Urothelium cell line (cell line): ENCODE measurements at regions not wholly inside any gene's neighbourhood (a gene's known extent, or its start where the extent isn't known, plus 50 kb on each side); places are given as distances from the start of the nearest gene placed in this dataset.

Source experiments
- DNase-seq: peaks from one replicate; pipeline ENCODE4 v3.0.0; 2011; ENCODE audit warnings: low spot score, mixed read lengths
- FAIRE-seq: peaks from 2 replicates; lab custom pipeline; 2011; peaks lifted over from hg19 to GRCh38; lab: Jason Lieb, UNC

DNA sequence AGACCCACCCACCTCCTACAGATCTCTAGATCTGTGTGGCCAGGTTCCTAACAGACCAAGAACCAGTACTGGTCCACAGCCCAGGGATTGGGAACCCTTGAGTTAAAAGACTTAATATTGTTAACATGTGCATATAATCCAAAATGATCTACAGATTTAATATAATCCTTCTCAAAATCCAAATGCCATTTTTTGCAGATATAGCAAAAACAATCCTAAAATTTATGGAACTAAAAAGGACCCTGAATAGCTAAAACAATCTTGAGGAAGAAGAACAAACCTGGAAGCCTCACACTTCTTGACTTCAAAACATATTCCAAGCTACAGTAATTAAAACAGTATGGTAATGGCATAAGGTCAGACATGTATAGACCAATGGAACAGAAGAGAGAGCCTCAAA lies 206.9 kb upstream of the SIX2 start:
- no peak for DNase-seq
- FAIRE-seq: no peak

DNA sequence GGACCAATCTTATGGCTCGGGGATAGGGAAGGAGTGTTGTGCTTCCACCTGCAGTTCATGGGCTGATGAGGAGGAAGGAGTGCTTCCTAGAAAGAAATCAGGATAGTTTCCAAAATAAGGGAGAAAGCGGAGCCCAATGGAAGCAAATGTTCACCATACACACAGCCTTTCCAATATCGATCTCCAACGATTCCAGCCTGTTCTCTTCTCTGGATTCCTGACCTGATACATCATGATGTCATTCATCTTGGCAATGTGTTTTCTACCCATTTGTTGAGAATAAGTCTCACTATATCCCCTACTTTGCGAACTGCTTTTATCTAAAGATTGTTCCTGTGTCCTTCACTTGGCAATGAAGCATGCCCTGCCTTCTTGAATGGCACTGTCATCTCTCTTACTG lies 205.3 kb upstream of the SIX2 start:
- DNase-seq (no peak), FAIRE-seq (no peak)

DNA sequence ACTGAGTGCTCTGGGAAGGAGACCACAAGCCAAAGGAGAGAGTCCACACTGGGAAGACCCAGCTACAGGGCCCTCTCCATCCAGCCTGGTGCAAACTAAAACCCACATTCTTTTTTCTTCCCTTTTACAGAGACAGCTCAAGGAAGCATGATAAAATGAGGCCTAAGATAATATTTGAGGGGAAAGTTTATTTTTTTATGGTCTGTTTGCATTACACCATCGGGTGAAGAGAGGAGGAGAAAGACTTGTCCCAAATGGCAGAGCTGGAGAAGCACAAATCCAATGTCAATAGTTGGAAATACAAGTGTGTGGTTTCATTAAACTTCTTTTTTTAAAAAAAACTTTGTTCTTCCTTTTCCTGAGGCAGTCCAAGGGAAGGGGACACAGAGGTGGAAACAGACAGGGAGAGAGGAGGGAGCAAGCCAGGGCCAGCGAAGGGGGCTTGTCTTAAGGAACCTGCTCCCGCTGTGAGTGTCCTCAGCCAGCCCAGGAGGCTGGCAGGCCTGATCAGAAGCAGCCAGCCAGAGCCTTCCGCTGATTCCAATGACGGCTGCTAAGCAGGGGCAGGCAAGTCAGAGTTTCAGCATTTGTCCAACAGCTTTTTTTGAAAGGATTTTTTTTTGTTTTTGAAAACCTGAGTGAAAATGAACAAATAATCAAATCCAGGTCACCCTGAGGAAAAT lies 203.8 kb upstream of the SIX2 start:
- FAIRE-seq (no peak), DNase-seq (no peak)

DNA sequence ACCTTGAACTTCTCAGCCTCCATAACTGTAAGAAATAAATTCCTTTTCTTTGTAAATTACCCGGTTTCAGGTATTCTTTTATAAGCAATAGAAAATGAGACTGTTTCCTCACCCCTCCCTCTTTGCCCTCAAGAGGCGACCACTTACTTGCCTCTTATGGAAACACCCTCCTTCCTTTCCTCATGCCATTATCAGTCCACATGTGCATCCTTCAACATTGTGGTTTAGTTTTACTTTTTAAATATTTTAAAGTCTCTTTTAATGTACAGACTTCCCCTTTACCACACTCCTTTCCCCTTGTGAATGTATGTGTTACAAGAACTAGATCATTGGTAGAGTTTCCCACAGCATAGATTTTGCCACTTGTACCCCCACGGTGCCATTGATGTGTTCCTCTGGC lies 202.4 kb upstream of the SIX2 start:
- DNase-seq (no peak), FAIRE-seq (no peak)

DNA sequence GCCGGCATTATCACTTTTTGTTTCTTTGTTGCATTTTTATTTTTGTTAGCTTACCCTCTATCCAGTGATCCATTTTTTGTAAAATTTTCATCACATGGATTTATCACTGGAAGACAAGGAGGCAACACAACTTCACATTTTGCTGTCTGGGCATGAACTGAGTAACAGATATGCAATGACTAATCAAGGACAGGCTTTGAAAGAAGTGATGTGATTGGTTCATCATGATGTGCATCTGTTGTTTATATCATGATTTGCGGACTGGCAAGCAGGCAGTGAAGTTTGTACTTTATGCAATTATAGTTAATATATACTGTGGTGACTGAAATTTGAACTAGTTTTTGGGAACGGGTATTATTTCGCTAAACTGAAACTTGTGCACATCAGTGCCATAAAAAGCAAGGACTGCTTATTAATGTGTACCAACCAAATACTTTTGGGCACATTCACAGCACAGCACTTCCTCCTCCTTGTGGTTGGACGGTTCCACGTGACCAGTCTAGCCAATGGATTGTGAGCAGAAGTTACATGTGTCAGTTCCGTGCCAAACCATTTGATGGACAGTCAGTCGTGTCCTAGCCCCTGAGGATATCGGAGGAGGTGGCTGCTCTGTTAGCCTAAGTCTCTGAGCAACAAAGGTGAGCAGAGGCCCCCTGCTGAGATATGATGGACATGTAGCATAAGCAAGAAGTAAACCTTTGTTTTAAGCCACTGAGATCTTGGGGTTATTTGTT lies 201.4 kb upstream of the SIX2 start:
- DNase-seq: no peak
- peak; percentile 72 for FAIRE-seq

DNA sequence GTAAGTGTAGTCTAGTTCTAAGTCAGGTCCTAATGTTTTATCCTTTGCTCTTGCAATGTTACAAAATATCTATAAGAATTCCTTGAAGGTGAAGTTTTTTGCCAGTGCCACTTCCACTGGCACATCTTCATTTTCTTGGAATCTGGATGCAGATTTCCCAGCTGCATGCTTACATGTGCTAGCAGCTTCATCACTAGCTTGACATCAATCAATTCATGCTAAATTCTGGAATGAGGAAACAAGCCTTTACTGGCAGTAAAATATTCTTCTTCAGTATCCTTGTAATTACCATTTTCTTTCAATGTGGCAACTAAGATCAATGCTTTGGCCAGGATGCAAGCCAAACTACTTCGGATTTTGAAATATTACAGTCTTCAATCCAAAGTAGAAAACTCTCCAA lies 200.6 kb upstream of the SIX2 start:
- no peak for DNase-seq
- no peak for FAIRE-seq

DNA sequence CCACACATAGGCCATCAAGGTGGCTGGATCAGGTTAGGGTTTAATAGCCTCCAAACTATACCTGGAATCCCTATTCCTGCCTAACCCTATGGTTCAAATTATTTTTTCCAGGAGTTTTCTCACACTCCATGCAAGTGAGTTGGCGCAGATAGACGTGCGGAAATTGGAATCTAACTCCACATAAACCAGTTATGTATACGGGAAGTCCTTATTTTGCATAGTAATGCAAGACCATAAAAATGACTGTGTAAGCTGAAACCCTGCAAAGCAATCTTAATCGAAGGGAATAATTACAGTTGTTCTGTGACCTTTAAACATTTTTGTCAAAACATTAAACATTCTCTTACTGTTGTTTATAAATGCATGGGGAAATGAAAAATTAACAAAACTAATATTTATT lies 200.1 kb upstream of the SIX2 start:
- no peak for DNase-seq
- no peak for FAIRE-seq

DNA sequence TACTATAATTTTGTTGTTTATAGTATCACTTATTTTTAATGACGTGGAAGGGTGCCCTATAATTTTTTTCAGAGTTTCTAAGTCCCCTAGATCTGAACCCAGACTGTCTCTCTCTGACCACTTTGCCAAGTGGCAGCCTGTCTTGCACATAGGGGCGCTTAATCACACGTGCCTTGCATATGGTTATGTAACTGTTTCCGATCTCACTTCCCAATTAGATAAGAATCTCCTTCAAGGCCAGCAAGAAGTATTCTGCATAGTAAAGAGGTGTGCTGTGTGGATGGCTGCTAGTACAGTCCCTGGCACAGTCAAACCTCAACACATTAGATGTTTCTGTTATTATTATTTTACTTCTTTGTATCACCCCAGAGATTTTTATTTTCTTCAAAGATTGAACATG lies 197.8 kb upstream of the SIX2 start:
- FAIRE-seq (no peak), DNase-seq (no peak)

DNA sequence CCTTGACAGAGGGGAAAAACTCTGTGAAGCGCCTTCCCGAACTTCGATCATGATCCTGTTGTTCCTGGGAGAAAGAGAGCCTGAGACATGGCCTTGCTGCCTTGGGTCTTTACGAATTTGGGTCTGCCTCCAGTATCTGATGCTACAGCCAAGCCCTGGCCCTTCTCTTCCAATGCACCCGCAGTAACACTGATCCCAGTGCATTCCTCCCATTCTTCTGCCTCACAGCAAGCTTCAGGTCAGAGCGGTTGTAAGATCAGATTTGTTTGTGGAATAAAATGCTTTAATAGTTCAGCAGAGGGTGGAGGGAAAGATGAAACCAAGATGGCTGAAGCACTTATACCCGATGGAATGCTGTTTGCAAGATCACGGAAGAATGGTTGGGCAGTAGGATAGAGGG lies 196.7 kb upstream of the SIX2 start:
- FAIRE-seq (no peak), DNase-seq (no peak)

DNA sequence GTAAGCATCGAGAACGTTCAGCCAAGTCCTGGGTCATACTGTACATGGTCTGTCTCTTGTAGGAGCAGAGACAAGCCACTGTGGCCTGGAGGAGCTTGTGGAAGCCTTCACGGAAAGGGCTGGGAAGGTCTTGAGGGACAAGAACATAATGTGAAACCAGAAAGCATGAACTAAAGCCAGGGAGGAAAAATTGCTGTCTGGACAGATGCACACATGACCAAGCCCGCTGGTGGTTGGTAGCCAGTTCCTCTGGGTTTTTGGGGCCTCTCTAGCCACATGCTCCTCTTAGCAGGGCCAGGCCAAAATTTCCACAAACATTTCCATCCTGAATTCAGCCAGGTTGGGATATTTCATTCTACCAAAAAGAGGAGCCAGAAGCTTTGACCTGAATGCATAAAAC lies 196.2 kb upstream of the SIX2 start:
- no peak for FAIRE-seq
- no peak for DNase-seq

DNA sequence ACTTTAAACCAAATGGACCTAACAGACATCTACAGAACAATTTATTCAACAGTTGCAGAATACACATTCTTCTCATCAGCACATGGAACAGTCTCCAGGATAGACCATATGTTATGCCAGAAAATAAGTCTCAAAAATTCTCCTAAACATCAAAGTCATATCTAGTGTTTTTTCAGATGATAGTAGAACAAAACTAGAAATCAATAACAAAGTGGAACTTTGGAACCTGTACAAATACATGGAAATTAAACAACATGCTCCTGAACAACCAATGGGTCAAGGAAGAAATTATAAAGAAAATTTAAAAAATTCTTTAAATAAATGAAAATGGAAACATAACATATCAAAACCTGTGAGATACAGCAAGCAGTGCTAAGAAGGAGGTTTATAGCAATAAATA lies 194.1 kb upstream of the SIX2 start:
- FAIRE-seq: no peak

DNA sequence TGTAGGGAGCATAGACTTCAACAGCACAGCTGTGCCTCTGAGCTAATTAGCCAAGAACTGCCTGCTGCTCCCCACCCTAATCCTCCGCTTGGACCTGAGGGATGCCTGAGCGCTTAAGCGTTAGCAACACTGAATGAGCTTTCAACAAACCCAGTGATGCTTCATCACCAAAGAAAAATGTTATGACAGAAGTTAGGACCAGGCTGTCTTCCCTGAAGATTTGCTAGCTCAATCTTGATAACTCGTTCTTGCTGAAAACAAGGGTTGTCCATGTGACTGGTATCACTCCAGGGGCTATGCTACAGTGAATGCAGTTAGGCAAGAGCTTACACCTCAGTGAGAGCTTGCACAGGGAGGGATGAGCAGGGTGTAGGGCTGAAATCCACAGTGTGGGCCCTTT lies 190.7 kb upstream of the SIX2 start:
- DNase-seq (no peak), FAIRE-seq (no peak)

More for the DNA sequence above, 194.1 kb upstream of the SIX2 start:
- no peak for DNase-seq

DNA sequence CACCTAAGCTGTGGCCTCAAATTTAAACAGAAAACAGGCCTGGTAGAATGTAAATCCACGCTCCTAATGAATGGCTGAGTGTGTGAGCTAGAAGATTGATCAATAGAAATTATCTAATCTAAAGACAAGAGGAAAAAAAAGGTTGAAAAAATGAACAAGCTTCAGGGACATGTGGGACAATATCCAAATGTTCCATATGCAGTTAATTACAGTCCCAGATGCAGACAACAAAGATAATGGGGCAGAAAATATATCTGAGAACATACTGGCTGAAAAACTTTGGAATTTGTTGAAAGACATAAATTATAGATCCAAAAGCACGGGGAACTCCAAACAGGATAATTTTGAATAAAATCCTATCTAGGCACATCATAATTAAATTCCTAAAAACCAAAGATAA lies 186.7 kb upstream of the SIX2 start:
- FAIRE-seq: no peak
- no peak for DNase-seq

DNA sequence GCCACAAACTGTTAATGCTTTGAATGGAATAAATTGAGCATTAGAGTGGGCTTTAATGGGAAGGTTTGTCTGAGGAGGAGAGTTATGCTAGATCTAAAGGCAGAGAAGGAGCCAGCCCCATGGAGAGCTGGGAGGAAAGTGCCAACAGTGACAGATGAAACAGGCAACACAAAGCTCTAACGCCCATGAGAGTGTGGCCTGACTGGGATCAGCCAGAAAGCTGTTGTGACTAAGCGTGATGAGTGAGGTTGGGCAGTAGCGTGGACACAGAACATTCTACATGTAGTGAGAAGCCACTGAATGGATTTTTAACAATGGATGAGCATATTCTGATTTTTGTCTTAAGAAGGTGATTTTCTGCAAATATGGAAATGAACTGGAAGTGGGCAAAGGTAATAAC lies 185.3 kb upstream of the SIX2 start:
- no peak for FAIRE-seq

DNA sequence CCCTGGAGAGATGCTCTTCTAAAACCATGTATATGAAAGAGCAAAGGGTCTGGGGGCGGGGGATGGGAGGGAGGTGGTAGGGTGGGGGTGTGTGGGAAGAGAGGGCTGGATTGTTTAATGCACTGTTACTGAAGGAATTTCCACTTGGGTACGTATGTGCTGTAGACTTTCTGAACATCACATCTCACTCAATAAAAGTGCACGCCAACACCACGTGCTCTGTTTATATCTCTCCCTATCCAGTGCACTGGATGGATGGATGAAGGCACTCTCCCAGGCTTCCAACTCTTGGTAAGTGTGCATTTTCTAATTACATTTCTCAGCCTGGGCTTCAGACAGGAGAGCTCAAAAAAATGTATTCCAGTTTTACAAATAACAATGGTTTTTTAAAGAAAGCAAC lies 184.3 kb upstream of the SIX2 start:
- no peak for DNase-seq
- no peak for FAIRE-seq

More for the DNA sequence above, 185.3 kb upstream of the SIX2 start:
- no peak for DNase-seq

DNA sequence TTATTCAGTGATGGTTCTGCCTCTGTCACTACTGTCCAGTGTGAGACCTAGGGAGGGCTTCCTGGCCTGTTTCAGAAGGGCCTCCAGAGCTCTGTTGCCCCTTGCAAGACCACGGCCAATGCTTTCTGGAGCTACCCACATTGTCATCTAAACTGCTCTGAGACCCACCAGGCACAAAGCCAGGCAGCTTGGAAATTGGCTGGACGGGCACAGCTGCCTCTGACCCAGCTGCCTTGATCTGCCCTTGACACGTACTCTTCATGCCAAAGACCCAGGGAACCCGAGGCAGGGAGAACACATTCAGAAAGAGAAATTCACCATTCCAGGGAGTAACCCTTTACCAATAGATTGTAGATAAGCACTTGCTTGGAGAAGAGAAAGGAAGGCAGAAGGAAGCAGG lies 183.7 kb upstream of the SIX2 start:
- DNase-seq (no peak), FAIRE-seq (no peak)

DNA sequence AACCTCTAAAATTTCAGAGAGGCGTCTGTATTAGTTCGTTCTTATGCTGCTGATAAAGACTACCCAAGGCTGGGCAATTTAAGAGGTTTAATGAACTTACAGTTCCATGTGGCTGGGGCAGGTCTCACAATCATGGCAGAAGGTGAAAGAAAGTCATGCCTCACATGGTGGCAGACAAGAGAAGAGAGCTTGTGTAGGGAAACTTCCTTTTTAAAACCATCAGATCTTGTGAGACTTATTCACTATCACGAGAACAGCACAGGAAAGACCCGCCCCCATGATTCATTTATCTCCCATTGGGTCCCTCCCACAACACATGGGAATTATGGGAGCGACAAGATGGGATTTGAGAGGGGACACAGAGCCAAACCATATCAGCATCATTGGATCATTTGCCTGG lies 183.2 kb upstream of the SIX2 start:
- no peak for DNase-seq
- FAIRE-seq: no peak

DNA sequence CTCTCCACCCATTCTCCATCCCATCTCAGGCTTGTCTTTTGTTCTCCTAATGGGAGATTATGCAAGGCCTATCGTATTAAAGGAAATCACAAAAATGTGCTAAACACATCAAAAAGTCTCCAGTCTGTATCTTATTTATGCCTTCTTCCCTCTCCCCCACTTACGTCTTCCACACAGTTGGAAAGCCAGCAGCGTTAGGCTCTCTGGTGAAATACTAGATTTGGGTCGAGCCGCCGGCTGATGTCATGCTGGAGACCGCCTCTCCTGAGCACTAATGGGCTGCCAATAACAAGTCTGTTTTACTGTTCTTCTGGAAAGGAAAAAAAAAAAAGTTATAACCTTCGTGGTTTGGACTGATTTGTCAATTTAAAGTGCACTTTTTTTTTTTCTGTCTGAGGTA lies 182.7 kb upstream of the SIX2 start:
- DNase-seq (no peak), FAIRE-seq (no peak)

DNA sequence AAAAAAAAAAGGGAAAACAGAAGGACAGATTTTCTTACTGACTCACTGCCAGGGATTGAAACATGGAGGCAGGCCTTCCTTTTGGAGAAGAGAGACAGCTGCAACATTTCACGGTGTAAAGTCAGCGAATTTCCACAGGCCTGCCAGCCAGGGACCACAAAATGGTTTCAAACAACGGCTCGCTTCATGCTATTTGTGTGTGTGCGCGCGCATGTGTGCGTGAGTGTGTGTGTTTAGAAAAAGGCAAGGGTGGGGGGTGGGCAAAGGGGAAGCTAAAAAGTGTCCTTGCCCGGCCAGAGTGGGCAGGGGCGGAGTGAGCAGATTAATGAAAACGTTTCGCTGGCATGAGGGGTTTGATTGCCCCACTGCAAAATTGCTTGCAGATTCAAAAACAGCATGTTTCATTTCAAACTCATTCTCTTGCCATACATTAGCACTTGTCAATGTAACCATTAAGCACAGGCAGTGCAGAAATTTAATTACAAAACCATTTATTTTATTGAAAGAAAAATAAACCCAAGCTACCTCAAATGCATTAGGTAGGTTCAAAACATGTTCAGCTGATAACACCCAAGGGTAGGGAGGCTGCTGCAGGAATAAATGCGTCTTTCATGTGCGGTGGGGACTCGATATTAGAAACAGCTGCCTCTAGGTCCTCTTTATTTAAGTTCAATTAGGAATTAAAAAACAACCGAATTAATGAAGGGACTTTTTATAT lies 182.1 kb upstream of the SIX2 start:
- no peak for DNase-seq
- no peak for FAIRE-seq

DNA sequence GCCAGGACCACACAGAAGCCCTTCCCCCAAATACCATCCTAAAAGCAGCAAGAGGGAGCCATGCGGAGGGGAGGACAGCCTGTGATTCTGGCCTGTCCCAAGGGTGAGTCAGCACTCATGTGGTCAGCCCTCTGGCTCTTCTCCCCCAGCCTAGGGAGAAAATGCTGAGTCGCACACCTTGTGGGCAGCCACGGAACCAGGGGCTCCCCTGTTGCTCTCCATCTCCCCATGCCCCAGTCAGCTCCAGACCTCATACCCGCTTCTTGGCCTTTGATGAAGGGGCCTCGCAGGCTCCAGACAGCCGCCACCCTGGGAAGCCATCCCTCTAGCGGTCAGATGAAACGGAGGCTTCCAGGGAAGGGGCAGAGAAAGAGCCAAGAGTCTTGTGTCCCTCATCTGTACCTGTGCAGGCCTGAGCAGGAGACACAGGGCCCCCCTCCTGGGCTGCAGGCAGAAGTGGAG lies 181.3 kb upstream of the SIX2 start:
- no peak for DNase-seq
- FAIRE-seq: peak; percentile 50

DNA sequence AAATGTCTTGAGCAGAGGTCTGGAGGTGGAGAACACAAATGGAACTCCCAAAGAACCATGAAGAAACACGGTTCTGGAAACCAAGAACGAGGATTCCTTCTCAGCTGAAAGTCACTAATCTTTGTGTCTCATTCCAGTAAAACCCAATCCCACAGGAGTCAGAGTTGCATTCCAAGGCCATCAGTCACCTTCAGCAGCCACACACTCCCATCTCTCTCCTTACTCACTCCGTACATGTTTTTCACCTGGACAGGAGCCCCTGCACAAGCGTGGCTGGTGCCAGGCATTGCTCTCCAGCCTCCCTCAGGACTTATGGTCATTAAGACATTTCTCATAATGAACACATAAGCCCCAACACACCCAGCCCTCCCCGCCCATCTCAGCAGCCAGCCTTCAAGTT lies 175.4 kb upstream of the SIX2 start:
- DNase-seq (peak; percentile 92), FAIRE-seq (peak; percentile 73)

DNA sequence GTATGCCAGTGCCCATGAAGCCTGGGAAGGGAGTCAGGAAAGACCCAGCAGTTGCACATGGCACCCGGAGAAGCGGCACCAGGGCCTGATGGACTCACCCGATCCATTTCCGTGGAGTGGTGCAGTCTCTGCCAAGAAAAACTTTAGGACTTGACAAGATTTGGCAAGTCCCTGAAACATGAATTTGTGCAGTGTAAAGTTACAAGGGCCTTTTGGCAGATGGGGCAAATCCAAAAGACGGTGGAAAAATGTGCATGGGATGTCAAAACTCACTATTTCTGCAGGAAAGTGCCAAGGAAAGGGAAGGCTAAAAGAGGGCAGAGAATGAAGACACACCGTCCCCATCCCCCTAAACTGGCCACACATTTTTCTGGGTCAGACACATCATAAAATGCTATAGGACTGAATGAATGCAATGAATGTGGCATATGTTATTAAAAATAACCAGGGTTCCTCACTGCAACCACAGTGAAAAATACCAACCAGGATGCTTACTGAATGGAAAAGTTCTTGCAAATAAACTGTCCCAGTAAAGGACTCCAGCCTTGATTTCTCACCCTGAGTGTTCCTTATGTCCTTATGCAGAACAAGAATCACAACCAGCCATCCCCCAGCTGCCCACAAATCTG lies 173.5 kb upstream of the SIX2 start:
- no peak for DNase-seq
- peak; percentile 46 for FAIRE-seq
